ENCODE measurements at regions not wholly inside any gene's neighbourhood (a gene's known extent, or its start where the extent isn't known, plus 50 kb on each side); places are given as distances from the start of the nearest gene placed in this dataset.

DNA sequence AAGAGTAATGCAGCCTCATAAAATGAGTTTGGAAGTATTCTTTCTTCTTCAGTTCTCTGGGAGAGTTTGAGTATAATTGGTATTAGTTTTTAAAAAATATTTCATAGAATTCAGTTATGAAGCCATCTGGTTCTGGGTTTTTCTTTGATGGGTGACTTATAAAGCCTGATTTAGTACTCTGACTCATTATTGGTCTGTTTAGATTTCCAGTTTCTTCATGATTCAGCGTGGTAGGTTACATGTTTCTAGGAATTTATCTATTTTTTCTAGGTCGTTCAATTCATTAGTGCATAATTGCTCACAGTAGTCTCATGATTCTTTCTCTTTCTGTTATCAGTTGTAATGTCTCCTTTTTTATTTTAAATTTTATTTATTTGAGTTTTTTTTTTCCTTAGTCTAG lies 111.2 kb downstream of the CEP44 start:
- Histone ChIP-seq H3K9me3 (ENCODE audit: control insufficient read depth, insufficient read depth, low read length) (no peaks in the 10 kb centered on the region), H3K4me3 (ENCODE audit: low read depth, low read length) (no peak overlapping the region), H3K27me3 (ENCODE audit: control insufficient read depth, insufficient read depth, low read length) (no peaks in the 10 kb centered on the region), H3K27ac (ENCODE audit: low read depth, low read length) (no peak overlapping the region)
- POLR2A ChIA-PET, result no interaction called here
- TF ChIP-seq, protein P1, sequence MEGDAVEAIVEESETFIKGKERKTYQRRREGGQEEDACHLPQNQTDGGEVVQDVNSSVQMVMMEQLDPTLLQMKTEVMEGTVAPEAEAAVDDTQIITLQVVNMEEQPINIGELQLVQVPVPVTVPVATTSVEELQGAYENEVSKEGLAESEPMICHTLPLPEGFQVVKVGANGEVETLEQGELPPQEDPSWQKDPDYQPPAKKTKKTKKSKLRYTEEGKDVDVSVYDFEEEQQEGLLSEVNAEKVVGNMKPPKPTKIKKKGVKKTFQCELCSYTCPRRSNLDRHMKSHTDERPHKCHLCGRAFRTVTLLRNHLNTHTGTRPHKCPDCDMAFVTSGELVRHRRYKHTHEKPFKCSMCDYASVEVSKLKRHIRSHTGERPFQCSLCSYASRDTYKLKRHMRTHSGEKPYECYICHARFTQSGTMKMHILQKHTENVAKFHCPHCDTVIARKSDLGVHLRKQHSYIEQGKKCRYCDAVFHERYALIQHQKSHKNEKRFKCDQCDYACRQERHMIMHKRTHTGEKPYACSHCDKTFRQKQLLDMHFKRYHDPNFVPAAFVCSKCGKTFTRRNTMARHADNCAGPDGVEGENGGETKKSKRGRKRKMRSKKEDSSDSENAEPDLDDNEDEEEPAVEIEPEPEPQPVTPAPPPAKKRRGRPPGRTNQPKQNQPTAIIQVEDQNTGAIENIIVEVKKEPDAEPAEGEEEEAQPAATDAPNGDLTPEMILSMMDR (IDR thresholded peaks at IDR 0.05; ENCODE audit: low read depth, low read length), result no peak
- DNase-seq (ENCODE audit: low read depth, low spot score), result peak; percentile 10
- CTCF ChIA-PET, result interaction anchor here (0.6 kb wide), 1 partner anchor 38 kb away, joined by 4 read pairs; no protein-coding TSS in a partner anchor

DNA sequence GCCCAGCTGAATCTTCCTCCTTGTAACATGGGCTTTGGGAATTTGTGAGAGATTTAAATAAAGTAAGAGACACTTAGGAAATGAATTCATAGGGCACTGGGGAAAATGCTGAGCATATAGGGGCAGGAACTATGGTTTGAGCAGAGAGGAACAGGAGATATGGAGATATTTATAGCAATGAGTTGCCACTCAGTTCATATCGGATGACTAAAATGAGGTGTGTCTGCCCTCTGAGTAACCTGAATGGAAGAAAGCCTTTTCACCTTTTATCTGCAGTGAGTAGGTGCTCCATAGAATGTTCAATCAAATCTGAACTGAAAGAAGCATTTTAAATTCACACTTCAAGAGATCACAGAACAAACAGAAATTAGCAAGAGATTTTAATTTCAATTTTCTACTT lies 105.7 kb downstream of the CEP44 start:
- TF ChIP-seq, protein P1 (IDR thresholded peaks at IDR 0.05; ENCODE audit: low read depth, low read length), result no peak
- no peak for DNase-seq (ENCODE audit: low read depth, low spot score)
- Histone ChIP-seq H3K27ac (ENCODE audit: low read depth, low read length) (no peak overlapping the region), H3K9me3 (ENCODE audit: control insufficient read depth, insufficient read depth, low read length) (no peaks in the 10 kb centered on the region), H3K27me3 (ENCODE audit: control insufficient read depth, insufficient read depth, low read length) (no peaks in the 10 kb centered on the region), H3K4me3 (ENCODE audit: low read depth, low read length) (no peak overlapping the region)
- POLR2A ChIA-PET, result no interaction called here
- CTCF ChIA-PET, result no interaction called here

DNA sequence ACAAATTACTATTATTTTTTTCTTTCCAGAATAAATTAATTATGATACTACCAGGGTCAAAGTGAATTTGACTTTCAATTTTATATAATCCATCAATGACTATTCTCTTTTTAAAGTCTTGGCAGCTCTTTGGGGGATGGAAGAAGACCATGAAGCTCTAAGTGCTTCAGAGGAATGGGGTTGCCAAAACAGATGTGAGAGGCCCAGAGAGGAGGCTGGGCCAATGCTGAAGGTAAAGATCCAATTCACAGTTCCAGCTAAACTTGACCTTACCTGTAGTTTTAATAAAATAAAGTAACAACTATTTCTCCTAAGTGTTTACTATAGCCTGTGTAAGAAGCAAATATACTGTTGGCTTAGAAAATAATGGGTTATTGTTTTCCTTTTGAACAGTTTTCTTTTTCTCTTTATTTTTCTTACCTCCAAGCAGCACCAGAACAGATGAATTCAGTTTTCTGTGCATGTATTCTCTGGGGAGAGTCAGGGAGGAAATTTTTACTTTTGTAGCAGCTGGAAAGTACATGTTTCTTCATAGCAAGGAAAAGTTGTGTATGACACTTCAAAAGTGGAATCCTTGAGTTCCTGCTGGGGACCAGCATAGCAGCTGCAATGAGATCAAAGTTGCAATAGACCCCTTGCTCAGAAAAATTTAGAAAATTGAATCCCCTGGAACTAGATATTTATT lies 104.9 kb downstream of the CEP44 start:
- POLR2A ChIA-PET, result no interaction called here
- TF ChIP-seq, protein P1 (IDR thresholded peaks at IDR 0.05; ENCODE audit: low read depth, low read length), result no peak
- no peak for DNase-seq (ENCODE audit: low read depth, low spot score)
- Histone ChIP-seq H3K9me3 (ENCODE audit: control insufficient read depth, insufficient read depth, low read length) (no peaks in the 10 kb centered on the region), H3K4me3 (ENCODE audit: low read depth, low read length) (no peak overlapping the region), H3K27me3 (ENCODE audit: control insufficient read depth, insufficient read depth, low read length) (no peaks in the 10 kb centered on the region), H3K27ac (ENCODE audit: low read depth, low read length) (no peak overlapping the region)
- CTCF ChIA-PET, result interaction anchor here (0.6 kb wide), 1 partner anchor 23 kb away, joined by 5 read pairs; no protein-coding TSS in a partner anchor

DNA sequence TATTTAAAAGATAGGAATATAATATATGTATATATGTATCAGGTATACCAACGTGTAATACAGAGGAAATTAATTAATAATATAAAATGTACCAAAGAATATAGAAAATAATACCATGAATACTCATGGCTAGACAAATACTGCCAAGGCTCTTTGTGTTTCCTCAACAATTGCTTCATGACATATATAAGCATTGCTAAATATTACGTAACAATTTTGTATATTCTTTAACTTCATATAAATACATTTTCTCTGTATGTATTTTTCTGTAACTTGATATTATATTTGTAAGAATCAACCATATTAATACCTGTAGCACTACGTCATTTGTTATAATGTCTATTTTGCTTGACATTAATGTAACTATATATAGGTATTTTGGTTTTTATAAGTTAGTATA lies 104.0 kb downstream of the CEP44 start:
- Histone ChIP-seq H3K4me3 (ENCODE audit: low read depth, low read length) (no peak overlapping the region), H3K9me3 (ENCODE audit: control insufficient read depth, insufficient read depth, low read length) (no peaks in the 10 kb centered on the region), H3K27me3 (ENCODE audit: control insufficient read depth, insufficient read depth, low read length) (no peaks in the 10 kb centered on the region), H3K27ac (ENCODE audit: low read depth, low read length) (no peak overlapping the region)
- no peak for DNase-seq (ENCODE audit: low read depth, low spot score)
- CTCF ChIA-PET, result no interaction called here
- POLR2A ChIA-PET, result no interaction called here
- TF ChIP-seq, protein P1 (IDR thresholded peaks at IDR 0.05; ENCODE audit: low read depth, low read length), result no peak

DNA sequence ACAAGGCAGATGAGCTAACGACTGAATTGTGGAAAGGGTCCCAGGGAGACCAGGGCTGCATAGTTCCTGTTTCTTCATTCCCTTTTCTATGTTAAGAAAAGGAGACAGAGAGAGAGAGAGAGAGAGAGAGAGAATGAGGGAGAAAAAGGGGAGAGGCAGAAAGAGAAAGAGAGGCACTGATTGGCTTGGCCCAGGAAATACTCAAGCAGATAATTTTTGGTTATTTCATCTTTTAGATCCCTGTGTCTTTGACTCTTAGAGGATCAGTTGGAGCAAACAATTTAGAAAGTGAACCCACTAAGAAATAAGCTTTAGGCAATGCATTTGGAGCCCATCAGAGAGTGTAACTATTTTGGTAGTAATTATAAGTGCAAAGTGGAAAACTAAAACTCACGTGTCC lies 103.4 kb downstream of the CEP44 start:
- no peak overlapping the region for H3K4me3 ChIP-seq (ENCODE audit: low read depth, low read length)
- ChIA-PET CTCF (no interaction called here), POLR2A (no interaction called here)
- no peaks in the 10 kb centered on the region for H3K9me3 ChIP-seq (ENCODE audit: control insufficient read depth, insufficient read depth, low read length)
- TF ChIP-seq, protein P1 (IDR thresholded peaks at IDR 0.05; ENCODE audit: low read depth, low read length), result no peak
- no peak overlapping the region for H3K27ac ChIP-seq (ENCODE audit: low read depth, low read length)
- DNase-seq (ENCODE audit: low read depth, low spot score), result no peak
- H3K27me3 ChIP-seq (ENCODE audit: control insufficient read depth, insufficient read depth, low read length), result no peaks in the 10 kb centered on the region

All from AG04450 (cell line).